ENCODE measurements at regions not wholly inside any gene's neighbourhood (a gene's known extent, or its start where the extent isn't known, plus 50 kb on each side); places are given as distances from the start of the nearest gene placed in this dataset.

DNA sequence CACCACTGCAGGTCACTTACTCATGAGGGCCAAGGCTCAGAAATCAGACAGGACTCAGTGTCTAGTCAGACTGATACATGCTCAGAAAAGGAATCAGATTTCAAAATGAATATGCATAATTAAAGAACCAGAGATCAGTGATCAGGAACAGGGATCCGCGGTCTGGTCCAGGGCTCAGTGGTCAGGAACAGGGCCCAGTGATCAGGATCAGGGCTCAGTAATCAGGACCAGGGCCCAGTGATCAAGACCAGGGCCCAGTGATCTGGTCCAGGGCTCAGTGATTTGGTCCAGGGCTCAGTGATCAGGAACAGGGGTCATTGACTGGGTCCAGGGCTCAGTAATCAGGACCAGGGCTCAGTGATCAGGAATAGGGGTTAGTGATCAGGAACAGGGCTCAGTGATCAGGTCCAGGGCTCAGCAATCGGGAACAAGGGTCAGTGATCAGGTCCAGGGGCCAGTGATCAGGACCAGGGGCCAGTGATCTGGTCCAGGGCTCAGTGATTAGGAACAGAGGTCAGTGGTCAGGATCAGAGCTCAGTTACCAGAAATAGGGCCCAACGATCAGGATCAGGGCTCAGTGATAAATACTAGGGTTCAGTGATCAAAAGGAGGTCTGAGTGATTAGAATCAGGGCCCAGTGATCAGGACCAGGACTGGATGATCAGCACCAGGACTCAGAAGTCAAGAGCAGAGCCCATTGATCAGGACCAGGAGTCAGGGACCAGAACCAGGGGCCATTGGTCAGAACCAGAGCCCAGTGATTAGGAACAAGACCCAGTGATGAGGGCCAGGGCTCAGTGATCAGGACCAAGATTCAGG lies 175.3 kb downstream of the TMEM121 start:
- TF ChIP-seq, protein P1, sequence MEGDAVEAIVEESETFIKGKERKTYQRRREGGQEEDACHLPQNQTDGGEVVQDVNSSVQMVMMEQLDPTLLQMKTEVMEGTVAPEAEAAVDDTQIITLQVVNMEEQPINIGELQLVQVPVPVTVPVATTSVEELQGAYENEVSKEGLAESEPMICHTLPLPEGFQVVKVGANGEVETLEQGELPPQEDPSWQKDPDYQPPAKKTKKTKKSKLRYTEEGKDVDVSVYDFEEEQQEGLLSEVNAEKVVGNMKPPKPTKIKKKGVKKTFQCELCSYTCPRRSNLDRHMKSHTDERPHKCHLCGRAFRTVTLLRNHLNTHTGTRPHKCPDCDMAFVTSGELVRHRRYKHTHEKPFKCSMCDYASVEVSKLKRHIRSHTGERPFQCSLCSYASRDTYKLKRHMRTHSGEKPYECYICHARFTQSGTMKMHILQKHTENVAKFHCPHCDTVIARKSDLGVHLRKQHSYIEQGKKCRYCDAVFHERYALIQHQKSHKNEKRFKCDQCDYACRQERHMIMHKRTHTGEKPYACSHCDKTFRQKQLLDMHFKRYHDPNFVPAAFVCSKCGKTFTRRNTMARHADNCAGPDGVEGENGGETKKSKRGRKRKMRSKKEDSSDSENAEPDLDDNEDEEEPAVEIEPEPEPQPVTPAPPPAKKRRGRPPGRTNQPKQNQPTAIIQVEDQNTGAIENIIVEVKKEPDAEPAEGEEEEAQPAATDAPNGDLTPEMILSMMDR (IDR thresholded peaks at IDR 0.05; ENCODE audit: low read depth, low read length): no peak
- no peak for TF ChIP-seq POLR2A (IDR thresholded peaks at IDR 0.05; ENCODE audit: extremely low read depth, insufficient read length)

Data from NB4 (cell line).